Osteocyte (in vitro differentiated cells): ENCODE measurements at regions not wholly inside any gene's neighbourhood (a gene's known extent, or its start where the extent isn't known, plus 50 kb on each side); places are given as distances from the start of the nearest gene placed in this dataset.

Experiments used
- DNase-seq: peaks from one replicate; pipeline ENCODE4 v3.0.0; 2021; ENCODE audit warnings: mixed read lengths; ENCODE audit not compliant: unreplicated experiment; ENCODE audit errors: extremely low spot score
- H3K27ac Mint-ChIP-seq: one replicate; pipeline ENCODE4 v1.8.0; 2021; ENCODE audit warnings: mild to moderate bottlenecking, mixed read lengths; ENCODE audit not compliant: unreplicated experiment
- H3K27me3 Mint-ChIP-seq: one replicate; pipeline ENCODE4 v1.8.0; 2021; ENCODE audit warnings: mixed read lengths; ENCODE audit not compliant: unreplicated experiment
- H3K36me3 Mint-ChIP-seq: one replicate; pipeline ENCODE4 v1.8.0; 2021; ENCODE audit warnings: mixed read lengths; ENCODE audit not compliant: unreplicated experiment
- H3K4me1 Mint-ChIP-seq: one replicate; pipeline ENCODE4 v1.8.0; 2021; ENCODE audit warnings: mixed read lengths; ENCODE audit not compliant: unreplicated experiment
- H3K4me3 Mint-ChIP-seq: one replicate; pipeline ENCODE4 v1.8.0; 2021; ENCODE audit warnings: mild to moderate bottlenecking, moderate library complexity, mixed read lengths; ENCODE audit not compliant: unreplicated experiment
- H3K9me3 Mint-ChIP-seq: one replicate; pipeline ENCODE4 v1.8.0; 2021; ENCODE audit warnings: mixed read lengths; ENCODE audit not compliant: unreplicated experiment
- TF ChIP-seq, protein P1 (sequence below): fragments of 200-600 bp; sonication (generic); IDR thresholded peaks from 2 replicates; pipeline ENCODE4 v1.5.0; 2021; ENCODE audit warnings: antibody characterized with exemption, mild to moderate bottlenecking, moderate library complexity

GRCh38 chr13:106143930-106144709 is 391.3 kb downstream of the EFNB2 start:
- TF ChIP-seq, protein P1, sequence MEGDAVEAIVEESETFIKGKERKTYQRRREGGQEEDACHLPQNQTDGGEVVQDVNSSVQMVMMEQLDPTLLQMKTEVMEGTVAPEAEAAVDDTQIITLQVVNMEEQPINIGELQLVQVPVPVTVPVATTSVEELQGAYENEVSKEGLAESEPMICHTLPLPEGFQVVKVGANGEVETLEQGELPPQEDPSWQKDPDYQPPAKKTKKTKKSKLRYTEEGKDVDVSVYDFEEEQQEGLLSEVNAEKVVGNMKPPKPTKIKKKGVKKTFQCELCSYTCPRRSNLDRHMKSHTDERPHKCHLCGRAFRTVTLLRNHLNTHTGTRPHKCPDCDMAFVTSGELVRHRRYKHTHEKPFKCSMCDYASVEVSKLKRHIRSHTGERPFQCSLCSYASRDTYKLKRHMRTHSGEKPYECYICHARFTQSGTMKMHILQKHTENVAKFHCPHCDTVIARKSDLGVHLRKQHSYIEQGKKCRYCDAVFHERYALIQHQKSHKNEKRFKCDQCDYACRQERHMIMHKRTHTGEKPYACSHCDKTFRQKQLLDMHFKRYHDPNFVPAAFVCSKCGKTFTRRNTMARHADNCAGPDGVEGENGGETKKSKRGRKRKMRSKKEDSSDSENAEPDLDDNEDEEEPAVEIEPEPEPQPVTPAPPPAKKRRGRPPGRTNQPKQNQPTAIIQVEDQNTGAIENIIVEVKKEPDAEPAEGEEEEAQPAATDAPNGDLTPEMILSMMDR = no peak
- H3K4me1 Mint-ChIP-seq = peaks cover 35% of the 10 kb centered on the region
- peaks cover 8% of the 10 kb centered on the region for H3K9me3 Mint-ChIP-seq
- peak overlapping the region; percentile 10 for H3K27ac Mint-ChIP-seq
- H3K4me3 Mint-ChIP-seq = no peak overlapping the region
- no peak for DNase-seq
- H3K36me3 Mint-ChIP-seq = no peaks in the 10 kb centered on the region
- H3K27me3 Mint-ChIP-seq = no peaks in the 10 kb centered on the region

- TF ChIP-seq, protein P1 = no peak
- Mint-ChIP-seq H3K4me1 (peaks cover 34% of the 10 kb centered on the region), H3K27ac (no peak overlapping the region), H3K9me3 (peaks cover 8% of the 10 kb centered on the region), H3K36me3 (no peaks in the 10 kb centered on the region), H3K4me3 (no peak overlapping the region), H3K27me3 (no peaks in the 10 kb centered on the region)
- DNase-seq = no peak
Measured at GRCh38 chr13:106143392-106143791, 392.1 kb downstream of the EFNB2 start.

GRCh38 chr13:106140476-106140875 is 395.0 kb downstream of the EFNB2 start:
- Mint-ChIP-seq H3K4me1 (peaks cover 34% of the 10 kb centered on the region), H3K27ac (no peak overlapping the region), H3K9me3 (peaks cover 10% of the 10 kb centered on the region), H3K27me3 (no peaks in the 10 kb centered on the region), H3K36me3 (no peaks in the 10 kb centered on the region), H3K4me3 (no peak overlapping the region)
- DNase-seq = no peak
- TF ChIP-seq, protein P1 = no peak

DNA sequence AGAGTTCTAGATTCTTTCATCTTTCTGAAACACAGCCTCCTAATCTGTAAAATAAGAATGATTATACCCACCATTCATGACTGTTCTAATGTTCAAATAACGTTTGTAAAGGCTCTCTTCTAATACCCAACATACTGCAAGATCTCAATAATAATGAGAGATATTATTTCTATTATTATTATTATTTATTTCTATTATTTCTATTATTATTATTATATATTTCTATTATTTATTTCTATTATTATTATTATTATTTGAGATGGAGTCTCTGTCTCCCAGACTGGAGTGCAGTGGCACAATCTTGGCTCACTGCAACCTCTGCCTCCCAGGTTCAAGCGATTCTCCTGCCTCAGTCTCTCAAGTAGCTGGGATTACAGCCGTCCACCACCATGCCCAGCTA is 395.5 kb downstream of the EFNB2 start:
- Mint-ChIP-seq H3K9me3 (peaks cover 13% of the 10 kb centered on the region), H3K27ac (no peak overlapping the region), H3K4me3 (no peak overlapping the region), H3K27me3 (no peaks in the 10 kb centered on the region), H3K4me1 (peaks cover 29% of the 10 kb centered on the region), H3K36me3 (no peaks in the 10 kb centered on the region)
- TF ChIP-seq, protein P1 = no peak
- no peak for DNase-seq

DNA sequence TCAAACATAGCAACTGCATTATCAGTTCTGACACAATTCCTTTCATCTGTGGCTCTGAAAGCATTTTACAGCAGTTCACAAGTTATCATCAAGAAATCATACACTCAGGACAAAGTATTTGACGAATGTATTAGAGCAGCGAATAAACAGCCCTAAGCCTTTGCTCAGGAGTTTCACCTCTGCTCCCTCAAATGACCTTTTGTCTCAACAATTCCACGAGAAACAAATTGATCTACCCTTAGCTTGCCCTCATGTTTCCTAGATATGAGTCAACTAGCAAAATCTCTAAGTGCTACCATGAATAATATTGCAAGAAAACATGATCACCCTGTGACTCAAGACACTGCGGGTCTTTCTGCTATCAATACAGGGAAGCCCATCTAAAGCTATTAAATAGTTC is 396.1 kb downstream of the EFNB2 start:
- H3K9me3 Mint-ChIP-seq = peaks cover 16% of the 10 kb centered on the region
- H3K27ac Mint-ChIP-seq = peak overlapping the region; percentile 5
- DNase-seq = no peak

More for the DNA sequence above, 396.1 kb downstream of the EFNB2 start:
- Mint-ChIP-seq H3K4me1 (peaks cover 24% of the 10 kb centered on the region), H3K4me3 (no peak overlapping the region), H3K27me3 (no peaks in the 10 kb centered on the region), H3K36me3 (no peaks in the 10 kb centered on the region)
- TF ChIP-seq, protein P1 = no peak
